BLaER1 treated with 17β-estradiol and CSF1 and Interleukin-3, amounts not matched to agents 10 nM and 100 nM (cell line): ENCODE measurements at regions not wholly inside any gene's neighbourhood (a gene's known extent, or its start where the extent isn't known, plus 50 kb on each side); places are given as distances from the start of the nearest gene placed in this dataset.

ENCODE experiments used
- H3K27ac ChIP-seq, 11 experiments: shearing (Covaris generic); formaldehyde crosslinking; 2 replicates each; pipeline ENCODE4 v1.8.1; 2022
- H3K27me3 ChIP-seq, 11 experiments: shearing (Covaris generic); formaldehyde crosslinking; 2 replicates each; pipeline ENCODE4 v1.8.1; 2022
- H3K36me3 ChIP-seq, 11 experiments: shearing (Covaris generic); formaldehyde crosslinking; 2 replicates each; pipeline ENCODE4 v1.8.1; 2022
- H3K4me1 ChIP-seq, 10 experiments: shearing (Covaris generic); formaldehyde crosslinking; 2 replicates each; pipeline ENCODE4 v1.8.1; 2022
- H3K4me2 ChIP-seq, 11 experiments: shearing (Covaris generic); formaldehyde crosslinking; 2 replicates each; pipeline ENCODE4 v1.8.1; 2022
- H3K4me3 ChIP-seq, 10 experiments: shearing (Covaris generic); formaldehyde crosslinking; 2 replicates each; pipeline ENCODE4 v1.8.1; 2022
- H3K9ac ChIP-seq, 11 experiments: shearing (Covaris generic); formaldehyde crosslinking; 2 replicates each; pipeline ENCODE4 v1.8.1; 2022
- H3K9me3 ChIP-seq, 11 experiments: shearing (Covaris generic); formaldehyde crosslinking; replicated peaks in 1 of 11; 2 replicates each; pipeline ENCODE4 v1.8.1; 2022
- H4K20me1 ChIP-seq, 11 experiments: shearing (Covaris generic); formaldehyde crosslinking; 2 replicates each; pipeline ENCODE4 v1.8.1; 2022
- Cebpa-rat ChIP-seq, 11 experiments: shearing (Covaris generic); IDR thresholded peaks; 2 replicates each; pipeline ENCODE4 v1.8.1; 2022

GRCh38 chr4:79850626-79851025 lies 222.4 kb downstream of the ANTXR2 start:
- H3K4me1 ChIP-seq: peaks cover 0 to 9% (median 0%) of the 10 kb centered on the region in 10 experiments; a peak in 1 of 20 replicates
- no peak overlapping the region for H3K9ac ChIP-seq
- H3K4me2 ChIP-seq: no peak overlapping the region
- H3K36me3 ChIP-seq: no peaks in the 10 kb centered on the region
- H3K27me3 ChIP-seq: no peaks in the 10 kb centered on the region
- H3K9me3 ChIP-seq: no peaks in the 10 kb centered on the region
- TF ChIP-seq Cebpa-rat (IDR thresholded peaks at IDR 0.05): no peak
- H3K4me3 ChIP-seq: no peak overlapping the region
- no peaks in the 10 kb centered on the region for H4K20me1 ChIP-seq
- no peak overlapping the region for H3K27ac ChIP-seq

DNA sequence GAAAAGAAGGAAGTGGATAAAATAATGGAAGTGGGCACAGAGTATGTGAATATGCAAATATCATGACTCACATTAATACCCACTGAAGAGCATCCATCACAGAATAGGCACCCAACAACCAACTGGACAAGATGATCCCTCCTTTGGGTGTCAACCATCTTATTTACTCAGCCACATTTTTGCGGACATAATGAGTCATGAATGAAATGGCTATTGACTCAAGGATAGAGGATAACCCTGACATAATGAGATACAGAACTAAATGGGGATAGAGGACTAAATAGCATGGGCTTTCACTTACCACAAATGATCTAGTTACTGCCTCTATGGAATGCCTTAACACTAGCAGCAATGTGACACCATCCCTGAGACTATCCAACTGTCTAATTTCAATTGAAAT lies 224.7 kb downstream of the ANTXR2 start:
- Histone ChIP-seq H3K27ac (no peak overlapping the region), H3K4me2 (no peak overlapping the region), H3K27me3 (no peaks in the 10 kb centered on the region), H3K9me3 (peaks cover 2 to 15% (median 11%) of the 10 kb centered on the region in 11 experiments; a peak in 20 of 22 replicates), H4K20me1 (no peaks in the 10 kb centered on the region), H3K4me3 (no peak overlapping the region), H3K9ac (no peak overlapping the region), H3K4me1 (no peaks in the 10 kb centered on the region), H3K36me3 (no peaks in the 10 kb centered on the region)
- no peak for TF ChIP-seq Cebpa-rat (IDR thresholded peaks at IDR 0.05)

DNA sequence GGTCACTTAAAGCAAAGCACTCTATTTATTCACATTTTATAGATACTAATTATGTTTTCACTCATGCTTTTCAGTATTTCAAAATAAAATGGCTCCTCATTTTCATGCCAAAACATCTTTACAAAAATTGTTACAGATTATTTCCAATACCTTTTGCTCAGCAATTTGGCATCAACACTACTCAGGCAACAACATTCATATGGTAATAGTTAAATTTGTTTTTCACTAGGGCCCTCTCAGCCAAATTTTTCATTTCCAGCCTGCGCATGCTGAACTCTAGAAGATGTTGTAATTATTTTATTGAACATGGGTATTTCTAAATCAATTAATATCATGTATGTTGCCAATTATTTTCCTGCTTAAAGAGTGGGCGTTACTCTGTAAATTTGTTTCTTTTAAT lies 225.6 kb downstream of the ANTXR2 start:
- TF ChIP-seq Cebpa-rat (IDR thresholded peaks at IDR 0.05): no peak
- no peaks in the 10 kb centered on the region for H3K27me3 ChIP-seq

GRCh38 chr4:79842162-79842561 lies 230.9 kb downstream of the ANTXR2 start:
- no peak for TF ChIP-seq Cebpa-rat (IDR thresholded peaks at IDR 0.05)
- no peaks in the 10 kb centered on the region for H4K20me1 ChIP-seq
- peaks cover 9 to 32% (median 26%) of the 10 kb centered on the region in 11 experiments for H3K9me3 ChIP-seq
- H3K4me2 ChIP-seq: no peak overlapping the region
- H3K36me3 ChIP-seq: no peaks in the 10 kb centered on the region
- H3K4me1 ChIP-seq: no peaks in the 10 kb centered on the region
- no peak overlapping the region for H3K4me3 ChIP-seq
- no peak overlapping the region for H3K9ac ChIP-seq
- no peaks in the 10 kb centered on the region for H3K27me3 ChIP-seq
- H3K27ac ChIP-seq: no peak overlapping the region

More for the DNA sequence above, 225.6 kb downstream of the ANTXR2 start:
- Histone ChIP-seq H3K4me3 (no peak overlapping the region), H3K4me2 (no peak overlapping the region), H3K9ac (no peak overlapping the region), H3K4me1 (no peaks in the 10 kb centered on the region), H4K20me1 (no peaks in the 10 kb centered on the region), H3K27ac (no peak overlapping the region), H3K9me3 (peaks cover 9 to 21% (median 19%) of the 10 kb centered on the region in 11 experiments; a peak in 21 of 22 replicates), H3K36me3 (no peaks in the 10 kb centered on the region)

DNA sequence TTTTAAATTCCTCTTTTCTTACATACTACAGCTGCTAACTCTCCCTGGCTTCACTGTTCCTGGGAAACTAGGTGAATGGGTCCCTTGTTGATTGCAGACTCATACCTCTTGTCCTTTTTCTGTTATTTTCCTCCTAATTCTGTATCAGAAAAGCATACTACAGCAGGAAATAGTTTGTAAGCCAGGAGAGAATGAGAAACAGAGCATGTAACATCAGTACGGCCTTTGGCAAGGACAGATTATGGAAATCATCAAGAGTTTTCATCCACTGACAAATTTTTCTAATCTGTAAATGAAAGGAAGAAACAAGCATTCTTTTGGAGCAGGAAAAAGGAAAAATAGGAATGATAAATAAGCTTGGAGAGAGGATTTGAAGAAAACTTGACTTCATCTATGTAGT lies 239.2 kb downstream of the ANTXR2 start:
- Histone ChIP-seq H3K27me3 (no peaks in the 10 kb centered on the region), H3K36me3 (no peaks in the 10 kb centered on the region), H4K20me1 (no peaks in the 10 kb centered on the region), H3K9me3 (peaks cover 0 to 8% (median 0%) of the 10 kb centered on the region in 11 experiments; a peak in 3 of 22 replicates), H3K4me3 (no peak overlapping the region), H3K9ac (no peak overlapping the region), H3K27ac (no peak overlapping the region), H3K4me2 (no peak overlapping the region), H3K4me1 (peaks cover 0 to 9% (median 5%) of the 10 kb centered on the region in 10 experiments; a peak in 6 of 20 replicates)
- TF ChIP-seq Cebpa-rat (IDR thresholded peaks at IDR 0.05): no peak

DNA sequence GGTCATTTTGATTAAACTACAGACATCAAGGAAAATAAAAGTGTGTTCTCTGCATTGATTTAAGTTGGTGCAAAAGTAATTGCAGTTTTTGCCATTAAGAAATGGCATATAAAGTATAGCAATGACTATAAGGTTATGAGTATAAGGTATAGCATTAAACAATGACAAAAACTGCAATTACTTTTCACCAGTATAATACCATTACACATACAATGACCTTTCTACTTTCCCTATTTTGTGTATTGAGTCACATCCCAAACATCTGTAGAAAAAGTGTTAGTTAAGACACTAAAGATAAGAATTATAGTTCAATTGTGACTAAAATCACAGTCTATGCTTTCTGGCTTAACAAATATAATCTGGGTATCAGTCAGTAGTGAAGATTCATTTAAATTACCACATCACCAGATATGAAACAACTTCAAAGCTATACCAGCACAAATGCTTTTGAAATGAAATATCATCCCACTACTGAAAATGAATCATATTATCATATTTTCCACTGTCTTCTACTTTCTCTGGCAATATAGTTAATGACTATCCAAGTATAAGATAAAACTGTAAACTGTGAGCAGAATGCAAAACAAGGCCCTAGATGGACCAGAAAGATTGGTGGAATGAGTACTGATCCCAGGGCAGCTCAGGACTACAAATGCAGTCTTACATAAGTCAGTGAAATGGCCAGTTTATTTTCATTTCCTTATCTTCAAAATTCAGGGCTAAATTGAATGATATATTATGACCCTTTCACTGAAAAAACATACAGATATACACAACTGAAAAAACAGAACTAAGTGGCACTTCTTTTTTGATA lies 241.1 kb downstream of the ANTXR2 start:
- no peaks in the 10 kb centered on the region for H3K9me3 ChIP-seq
- H3K27ac ChIP-seq: no peak overlapping the region
- H3K9ac ChIP-seq: no peak overlapping the region
- peaks cover 0 to 9% (median 5%) of the 10 kb centered on the region in 10 experiments; a peak in 6 of 20 replicates for H3K4me1 ChIP-seq
- no peaks in the 10 kb centered on the region for H3K36me3 ChIP-seq
- TF ChIP-seq Cebpa-rat (IDR thresholded peaks at IDR 0.05): no peak
- H3K4me3 ChIP-seq: no peak overlapping the region
- H4K20me1 ChIP-seq: no peaks in the 10 kb centered on the region
- H3K27me3 ChIP-seq: no peaks in the 10 kb centered on the region
- no peak overlapping the region for H3K4me2 ChIP-seq

DNA sequence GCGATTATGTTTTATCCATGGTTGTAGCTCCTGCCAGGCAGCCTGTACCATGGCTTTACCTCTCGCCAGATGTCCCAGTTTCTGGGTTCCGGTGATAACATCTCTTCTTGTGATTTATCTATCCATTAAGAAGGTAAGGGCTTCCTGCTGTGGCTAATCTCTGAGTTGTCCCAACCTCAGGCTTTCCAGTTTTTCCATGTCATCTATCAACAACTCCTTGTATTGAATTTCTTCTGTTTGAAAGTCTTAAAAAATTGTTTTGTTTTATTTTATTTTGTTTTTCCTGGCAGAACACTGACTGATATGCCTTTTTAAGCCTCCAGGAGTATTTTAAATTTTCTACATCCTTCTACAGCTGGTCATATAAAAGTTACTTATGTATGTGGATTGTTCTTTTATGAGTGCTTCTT lies 241.9 kb downstream of the ANTXR2 start:
- Histone ChIP-seq H3K4me3 (no peak overlapping the region), H4K20me1 (no peaks in the 10 kb centered on the region), H3K27me3 (no peaks in the 10 kb centered on the region), H3K4me1 (peaks cover 0 to 9% (median 5%) of the 10 kb centered on the region in 10 experiments; a peak in 6 of 20 replicates), H3K4me2 (no peak overlapping the region), H3K27ac (no peak overlapping the region), H3K9ac (no peak overlapping the region), H3K36me3 (no peaks in the 10 kb centered on the region), H3K9me3 (no peaks in the 10 kb centered on the region)
- TF ChIP-seq Cebpa-rat (IDR thresholded peaks at IDR 0.05): no peak

DNA sequence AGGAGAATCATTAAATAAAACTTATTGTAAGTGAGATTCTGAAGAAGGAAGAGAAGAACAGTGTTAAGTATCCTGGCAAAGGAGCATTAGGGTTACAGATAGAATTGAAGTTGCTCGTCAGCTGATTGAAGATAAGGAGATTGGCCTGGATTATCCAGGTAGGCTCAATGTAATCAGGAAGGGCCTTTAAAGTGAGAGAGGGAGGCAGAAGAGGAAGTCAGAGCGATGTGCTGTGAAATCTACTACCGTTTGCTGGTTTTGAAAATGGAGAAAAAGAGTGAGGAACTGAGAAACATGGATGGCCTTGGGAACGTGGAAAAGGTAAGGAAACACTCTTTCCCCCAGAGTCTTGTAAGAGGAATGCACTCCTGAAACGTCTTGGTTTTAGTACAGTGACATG lies 245.7 kb downstream of the ANTXR2 start:
- Histone ChIP-seq H4K20me1 (no peaks in the 10 kb centered on the region), H3K4me2 (no peak overlapping the region), H3K9ac (no peak overlapping the region), H3K4me1 (peaks cover 0 to 9% (median 5%) of the 10 kb centered on the region in 10 experiments; a peak in 6 of 20 replicates), H3K36me3 (no peaks in the 10 kb centered on the region), H3K4me3 (no peak overlapping the region), H3K27me3 (no peaks in the 10 kb centered on the region), H3K27ac (no peak overlapping the region), H3K9me3 (peaks cover 0 to 8% (median 3%) of the 10 kb centered on the region in 11 experiments; a peak in 2 of 22 replicates)
- TF ChIP-seq Cebpa-rat (IDR thresholded peaks at IDR 0.05): no peak

GRCh38 chr4:79823148-79823763 lies 249.8 kb downstream of the ANTXR2 start:
- Histone ChIP-seq H4K20me1 (no peaks in the 10 kb centered on the region), H3K9ac (no peak overlapping the region), H3K27me3 (no peaks in the 10 kb centered on the region), H3K4me3 (no peak overlapping the region), H3K36me3 (no peaks in the 10 kb centered on the region), H3K4me2 (no peak overlapping the region), H3K4me1 (no peaks in the 10 kb centered on the region), H3K9me3 (peaks cover 0 to 8% (median 3%) of the 10 kb centered on the region in 11 experiments; a peak in 2 of 22 replicates), H3K27ac (no peak overlapping the region)
- no peak for TF ChIP-seq Cebpa-rat (IDR thresholded peaks at IDR 0.05)
